OCI-M2 (cell line): ENCODE measurements at regions not wholly inside any gene's neighbourhood (a gene's known extent, or its start where the extent isn't known, plus 50 kb on each side); places are given as distances from the start of the nearest gene placed in this dataset.
"Not testable (repeated sequence)": the region's sequence is repeated elsewhere in the genome, so short reads cannot be mapped to it uniquely, and the experiment has no call there.

Experiments used
- DNase-seq: peaks from one replicate; lab custom pipeline; 2025; ENCODE audit not compliant: unreplicated experiment; lab: John Stamatoyannopoulos, UW

- DNase-seq, result no peak
Measured at GRCh38 chr10:9910446-9910845, 1107.2 kb upstream of the CELF2 start.

GRCh38 chr10:9911488-9911887, 1106.2 kb upstream of the CELF2 start:
- DNase-seq, result no peak

- no peak for DNase-seq
Measured at GRCh38 chr10:9913876-9914514, 1103.7 kb upstream of the CELF2 start.

- no peak for DNase-seq
Measured at GRCh38 chr10:9921544-9921943, 1096.1 kb upstream of the CELF2 start.

- no peak for DNase-seq
Measured at GRCh38 chr10:9922126-9922870, 1095.4 kb upstream of the CELF2 start.

- DNase-seq, result no peak
Measured at GRCh38 chr10:9926003-9926402, 1091.7 kb upstream of the CELF2 start.

- DNase-seq, result no peak
Measured at GRCh38 chr10:9926881-9927280, 1090.8 kb upstream of the CELF2 start.

- DNase-seq, result no peak
Measured at GRCh38 chr10:9939716-9940115, 1078.0 kb upstream of the CELF2 start.

- DNase-seq, result no peak
Measured at GRCh38 chr10:9944690-9945089, 1073.0 kb upstream of the CELF2 start.

DNA sequence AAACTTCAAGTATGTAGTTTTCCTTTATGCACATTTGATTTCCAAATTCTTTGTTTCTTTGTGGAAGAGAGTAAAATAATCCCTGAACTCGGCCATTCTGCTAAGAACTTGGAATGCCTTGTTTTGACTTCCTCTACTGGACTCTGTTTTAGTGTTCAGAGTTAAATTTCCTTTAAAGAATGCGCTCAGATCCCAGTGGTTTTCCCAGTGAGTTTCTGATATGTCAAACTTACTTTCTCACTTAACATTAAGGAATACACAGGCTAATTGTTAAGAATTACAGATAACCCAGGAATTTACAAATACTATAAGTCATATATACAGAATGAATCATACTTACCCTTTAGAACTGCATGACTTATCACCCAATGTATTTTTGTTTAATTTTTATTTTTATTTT, 1067.6 kb upstream of the CELF2 start:
- no peak for DNase-seq

- no peak for DNase-seq
Measured at GRCh38 chr10:9951481-9952257, 1066.0 kb upstream of the CELF2 start.

DNA sequence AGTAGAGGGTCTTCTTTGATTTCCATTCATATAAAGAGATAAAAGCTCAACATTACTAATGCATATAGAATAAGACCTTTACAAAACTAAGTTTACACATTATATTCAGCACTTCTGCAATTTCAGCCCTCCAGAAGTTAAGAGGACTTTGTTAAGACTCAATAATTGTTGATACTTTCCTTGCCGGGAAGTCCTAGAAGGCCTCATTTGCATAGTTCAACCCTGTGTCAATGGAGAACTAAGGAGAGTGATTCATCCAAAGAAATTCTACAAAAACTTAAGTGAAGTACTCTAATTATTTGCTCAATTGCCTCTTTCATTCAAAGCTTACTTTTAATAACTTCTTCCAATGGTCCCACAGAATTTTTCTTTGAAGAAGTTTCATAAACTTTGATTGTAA, 1060.3 kb upstream of the CELF2 start:
- DNase-seq, result no peak

DNA sequence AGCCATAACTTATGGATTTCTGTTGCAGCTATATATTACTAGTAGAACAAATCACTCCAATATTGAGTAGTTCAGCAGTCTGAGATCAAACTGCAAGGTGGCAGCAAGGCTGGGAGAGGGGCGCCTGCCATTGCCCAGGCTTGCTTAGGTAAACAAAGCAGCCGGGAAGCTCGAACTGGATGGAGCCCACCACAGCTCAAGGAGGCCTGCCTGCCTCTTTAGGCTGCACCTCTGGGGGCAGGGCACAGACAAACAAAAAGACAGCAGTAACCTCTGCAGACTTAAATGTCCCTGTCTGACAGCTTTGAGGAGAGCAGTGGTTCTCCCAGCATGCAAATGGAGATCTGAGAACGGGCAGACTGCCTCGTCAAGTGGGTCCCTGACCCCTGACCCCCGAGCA, 1059.8 kb upstream of the CELF2 start:
- DNase-seq, result not testable (repeated sequence)

DNA sequence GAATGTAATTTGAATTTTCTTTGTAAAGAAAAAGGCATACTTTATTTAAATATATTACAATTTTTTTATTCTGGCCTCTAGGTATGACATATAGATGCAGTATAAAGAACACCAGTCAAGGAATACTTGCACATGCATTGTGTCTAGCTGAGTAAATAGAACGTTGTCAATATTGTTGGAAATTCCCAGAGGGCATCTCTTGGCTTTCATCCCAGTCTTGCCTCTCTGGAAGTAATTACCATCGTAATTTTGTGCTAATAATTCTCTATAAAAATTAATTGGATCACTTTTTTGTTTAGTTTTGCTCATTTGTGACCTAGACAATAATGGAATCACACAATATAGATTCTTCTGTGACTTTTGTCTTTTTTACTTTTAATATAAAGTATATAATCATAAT, 1052.3 kb upstream of the CELF2 start:
- no peak for DNase-seq

- DNase-seq, result no peak
Measured at GRCh38 chr10:9986786-9987185, 1030.9 kb upstream of the CELF2 start.

GRCh38 chr10:9987197-9987596, 1030.5 kb upstream of the CELF2 start:
- DNase-seq, result no peak

- DNase-seq, result no peak
Measured at GRCh38 chr10:9992661-9993060, 1025.0 kb upstream of the CELF2 start.

DNA sequence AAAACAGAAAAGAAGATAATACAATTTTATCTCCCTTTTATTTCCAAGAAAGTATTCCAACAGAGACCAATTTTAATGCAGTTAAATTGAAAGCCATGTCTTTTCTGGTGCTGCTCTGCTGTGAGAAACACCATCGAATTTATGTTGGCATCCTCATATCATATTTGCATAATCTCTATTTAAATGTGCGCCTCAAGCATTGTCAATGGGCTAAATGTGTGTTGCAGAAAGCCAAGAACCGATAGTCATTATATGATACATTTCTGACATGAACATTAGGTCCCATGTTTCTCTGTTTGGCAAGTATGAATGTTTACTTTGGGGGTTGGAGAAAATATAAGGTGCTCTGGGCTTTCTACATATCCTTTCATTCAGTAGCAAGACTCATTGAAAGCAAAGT, 1023.5 kb upstream of the CELF2 start:
- DNase-seq, result no peak

GRCh38 chr10:9999627-10000026, 1018.0 kb upstream of the CELF2 start:
- DNase-seq, result no peak

- DNase-seq, result no peak
Measured at GRCh38 chr10:10007957-10008356, 1009.7 kb upstream of the CELF2 start.

GRCh38 chr10:10010397-10010796, 1007.3 kb upstream of the CELF2 start:
- no peak for DNase-seq

DNA sequence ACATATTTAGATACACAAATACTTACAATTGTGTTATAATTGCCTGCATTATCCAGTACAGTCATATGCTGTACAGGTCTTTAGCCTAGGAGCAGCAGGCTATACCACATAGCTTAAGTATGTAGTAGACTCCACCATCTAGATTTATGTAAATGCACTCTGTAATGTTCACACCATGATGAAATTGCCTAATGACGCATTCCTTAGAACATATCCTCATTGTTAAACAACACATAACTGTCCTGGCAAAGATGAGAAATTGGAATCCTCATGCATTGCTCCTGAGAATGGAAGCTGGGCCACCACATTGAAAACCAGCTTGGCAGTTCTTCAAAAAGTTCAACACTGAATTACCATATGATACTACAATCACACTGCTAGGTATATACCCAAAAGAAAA, 1002.8 kb upstream of the CELF2 start:
- DNase-seq, result no peak
